Neural progenitor cell (in vitro differentiated cells): ENCODE measurements at regions not wholly inside any gene's neighbourhood (a gene's known extent, or its start where the extent isn't known, plus 50 kb on each side); places are given as distances from the start of the nearest gene placed in this dataset.

Experiments used
- EZH2phosphoT487 ChIP-seq: fragments of 200-600 bp; sonication (generic); IDR thresholded peaks from 2 replicates; pipeline ENCODE4 v1.6.1; 2017; ENCODE audit warnings: antibody characterized with exemption
- TF ChIP-seq, protein P1 (sequence below): fragments of 200-600 bp; sonication (generic); IDR thresholded peaks from 2 replicates; pipeline ENCODE4 v1.5.1; 2017; ENCODE audit warnings: antibody characterized with exemption, mild to moderate bottlenecking

DNA sequence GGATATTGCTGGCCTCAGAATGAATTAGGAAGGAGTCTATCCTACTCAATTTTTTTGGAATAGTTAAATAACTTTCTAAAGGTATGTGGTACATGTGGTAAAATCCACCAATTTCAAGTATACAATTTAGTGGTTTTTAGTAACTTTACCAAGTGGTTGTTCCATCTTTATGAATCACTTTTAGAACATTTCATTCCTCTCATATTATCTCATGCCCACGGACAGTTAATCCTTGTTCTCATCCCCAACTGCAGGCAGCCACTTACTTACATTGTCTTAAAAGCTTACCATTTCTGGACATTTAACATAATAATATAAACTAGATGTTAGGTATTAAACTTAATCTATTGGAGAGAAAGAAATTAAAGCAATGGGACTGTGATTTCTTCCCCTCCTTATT lies 146.3 kb upstream of the ZC3H15 start:
- TF ChIP-seq, protein P1, sequence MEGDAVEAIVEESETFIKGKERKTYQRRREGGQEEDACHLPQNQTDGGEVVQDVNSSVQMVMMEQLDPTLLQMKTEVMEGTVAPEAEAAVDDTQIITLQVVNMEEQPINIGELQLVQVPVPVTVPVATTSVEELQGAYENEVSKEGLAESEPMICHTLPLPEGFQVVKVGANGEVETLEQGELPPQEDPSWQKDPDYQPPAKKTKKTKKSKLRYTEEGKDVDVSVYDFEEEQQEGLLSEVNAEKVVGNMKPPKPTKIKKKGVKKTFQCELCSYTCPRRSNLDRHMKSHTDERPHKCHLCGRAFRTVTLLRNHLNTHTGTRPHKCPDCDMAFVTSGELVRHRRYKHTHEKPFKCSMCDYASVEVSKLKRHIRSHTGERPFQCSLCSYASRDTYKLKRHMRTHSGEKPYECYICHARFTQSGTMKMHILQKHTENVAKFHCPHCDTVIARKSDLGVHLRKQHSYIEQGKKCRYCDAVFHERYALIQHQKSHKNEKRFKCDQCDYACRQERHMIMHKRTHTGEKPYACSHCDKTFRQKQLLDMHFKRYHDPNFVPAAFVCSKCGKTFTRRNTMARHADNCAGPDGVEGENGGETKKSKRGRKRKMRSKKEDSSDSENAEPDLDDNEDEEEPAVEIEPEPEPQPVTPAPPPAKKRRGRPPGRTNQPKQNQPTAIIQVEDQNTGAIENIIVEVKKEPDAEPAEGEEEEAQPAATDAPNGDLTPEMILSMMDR, result no peak
- no peak for TF ChIP-seq EZH2phosphoT487
